A673 (cell line): ENCODE measurements at regions not wholly inside any gene's neighbourhood (a gene's known extent, or its start where the extent isn't known, plus 50 kb on each side); places are given as distances from the start of the nearest gene placed in this dataset.

Source experiments
- BruUV-seq: library from RNA; stranded (reverse); fragments of 400-500 nt; replicated peaks from 2 replicates; lab custom pipeline; 2021; lab: Mats Ljungman, UMichigan
- CTCF ChIA-PET: fragments of 300-600 bp; sonication (Branson Sonifier 250); formaldehyde crosslinking; loops from one replicate; lab custom pipeline; 2022; ENCODE audit warnings: antibody characterized with exemption; lab: Charles Lee
- POLR2A ChIA-PET: fragments of 300-600 bp; sonication (Branson Sonifier 250); formaldehyde crosslinking; loops from one replicate; lab custom pipeline; 2022; ENCODE audit warnings: antibody characterized with exemption; ENCODE audit not compliant: low non-redundant PET; lab: Charles Lee
- DNase-seq: peaks from one replicate; pipeline ENCODE4 v3.0.0-alpha.2; 2015; ENCODE audit warnings: low spot score
- H3K27ac ChIP-seq: fragments of 200-600 bp; sonication (generic); 2 replicates; pipeline ENCODE4 v1.5.1; 2016; ENCODE audit warnings: mixed run types, low read depth, mild to moderate bottlenecking, mixed read lengths, antibody characterized with exemption, low read length; ENCODE audit not compliant: poor library complexity, severe bottlenecking
- H3K27me3 ChIP-seq: fragments of 200-600 bp; sonication (generic); replicated peaks from 2 replicates; pipeline ENCODE4 v1.6.1; 2017; ENCODE audit warnings: mixed run types, low read depth, mild to moderate bottlenecking, mixed read lengths, antibody characterized with exemption, low read length; ENCODE audit not compliant: insufficient read depth, poor library complexity
- H3K36me3 ChIP-seq: fragments of 200-600 bp; sonication (generic); 2 replicates; pipeline ENCODE4 v1.6.1; 2016; ENCODE audit warnings: mixed run types, mild to moderate bottlenecking, mixed read lengths, antibody characterized with exemption, low read length; ENCODE audit not compliant: insufficient read depth, poor library complexity, severe bottlenecking
- H3K4me1 ChIP-seq: fragments of 200-600 bp; sonication (generic); 2 replicates; pipeline ENCODE4 v1.6.1; 2017; ENCODE audit warnings: mixed run types, mild to moderate bottlenecking, mixed read lengths, antibody characterized with exemption, low read length; ENCODE audit not compliant: insufficient read depth, poor library complexity, severe bottlenecking
- H3K4me3 ChIP-seq: fragments of 200-600 bp; sonication (generic); 2 replicates; pipeline ENCODE4 v1.5.1; 2016; ENCODE audit warnings: low read depth, mixed run types, mild to moderate bottlenecking, mixed read lengths, low read length; ENCODE audit not compliant: poor library complexity, severe bottlenecking
- H3K9me3 ChIP-seq: fragments of 200-600 bp; sonication (generic); 2 replicates; pipeline ENCODE4 v1.6.1; 2016; ENCODE audit warnings: mixed run types, low read depth, mild to moderate bottlenecking, mixed read lengths, antibody characterized with exemption, low read length; ENCODE audit not compliant: poor library complexity, severe bottlenecking
- EZH2 ChIP-seq: fragments of 200-600 bp; sonication (generic); IDR thresholded peaks from 2 replicates; pipeline ENCODE4 v1.6.1; 2017; ENCODE audit warnings: borderline replicate concordance, low read depth, mild to moderate bottlenecking, mixed read lengths, antibody characterized with exemption, low read length; ENCODE audit not compliant: poor library complexity, severe bottlenecking
- intact Hi-C: fragments of 100-400 bp; cut with micrococcal nuclease; formaldehyde crosslinking; loops from one replicate; pipeline ENCODE4 v1.10.0; 2022; ENCODE audit not compliant: unreplicated experiment
- TF ChIP-seq, protein P1 (sequence below): fragments of 300-800, 200-600 bp; sonication (generic); conservative IDR thresholded peaks from 2 replicates; pipeline ENCODE4 v1.5.1; 2017; ENCODE audit warnings: low read depth, mild to moderate bottlenecking, antibody characterized with exemption, low read length, moderate library complexity, mixed read lengths

DNA sequence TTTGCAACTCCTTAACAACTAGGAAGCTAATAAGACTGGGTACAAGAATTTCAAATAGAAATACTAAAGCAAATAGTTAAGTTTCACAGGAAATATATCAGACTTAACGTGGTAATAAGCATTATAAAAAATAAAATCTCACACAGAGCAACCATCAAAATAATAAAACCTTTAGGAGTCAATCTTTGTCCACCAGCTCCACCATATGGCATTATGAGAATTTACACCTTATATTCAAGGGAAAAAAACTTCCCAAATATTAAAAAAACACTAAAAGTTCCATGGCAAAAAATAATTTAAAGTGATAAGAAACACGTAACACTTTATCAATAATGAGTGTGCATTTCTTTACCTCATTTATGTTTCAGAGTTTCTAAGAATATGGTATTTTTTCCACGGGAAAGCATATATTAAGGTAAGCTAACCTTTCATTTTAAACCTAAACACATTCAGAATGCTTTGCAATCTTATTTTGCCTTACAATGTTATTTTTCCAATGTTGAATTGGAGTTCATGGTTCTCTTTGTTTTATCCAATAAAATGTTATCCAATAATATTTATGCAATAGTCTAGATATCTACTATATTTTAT, 423.2 kb upstream of the SGCG start:
- Histone ChIP-seq H3K9me3 (no peaks in the 10 kb centered on the region), H3K4me1 (no peaks in the 10 kb centered on the region), H3K27ac (no peak overlapping the region), H3K36me3 (no peaks in the 10 kb centered on the region), H3K27me3 (no peaks in the 10 kb centered on the region), H3K4me3 (no peak overlapping the region)
- DNase-seq = no peak
- ChIA-PET POLR2A (no interaction called here), CTCF (interaction anchor here (0.5 kb wide), 1 partner anchor 26 kb away, joined by 7 read pairs; no protein-coding TSS in a partner anchor)
- intact Hi-C loops = loop anchor here (2.0 kb wide), 1 partner anchor 1119 kb away; no protein-coding TSS in a partner anchor
- BruUV-seq = no TSS peak
- TF ChIP-seq EZH2 = no peak
- TF ChIP-seq, protein P1, sequence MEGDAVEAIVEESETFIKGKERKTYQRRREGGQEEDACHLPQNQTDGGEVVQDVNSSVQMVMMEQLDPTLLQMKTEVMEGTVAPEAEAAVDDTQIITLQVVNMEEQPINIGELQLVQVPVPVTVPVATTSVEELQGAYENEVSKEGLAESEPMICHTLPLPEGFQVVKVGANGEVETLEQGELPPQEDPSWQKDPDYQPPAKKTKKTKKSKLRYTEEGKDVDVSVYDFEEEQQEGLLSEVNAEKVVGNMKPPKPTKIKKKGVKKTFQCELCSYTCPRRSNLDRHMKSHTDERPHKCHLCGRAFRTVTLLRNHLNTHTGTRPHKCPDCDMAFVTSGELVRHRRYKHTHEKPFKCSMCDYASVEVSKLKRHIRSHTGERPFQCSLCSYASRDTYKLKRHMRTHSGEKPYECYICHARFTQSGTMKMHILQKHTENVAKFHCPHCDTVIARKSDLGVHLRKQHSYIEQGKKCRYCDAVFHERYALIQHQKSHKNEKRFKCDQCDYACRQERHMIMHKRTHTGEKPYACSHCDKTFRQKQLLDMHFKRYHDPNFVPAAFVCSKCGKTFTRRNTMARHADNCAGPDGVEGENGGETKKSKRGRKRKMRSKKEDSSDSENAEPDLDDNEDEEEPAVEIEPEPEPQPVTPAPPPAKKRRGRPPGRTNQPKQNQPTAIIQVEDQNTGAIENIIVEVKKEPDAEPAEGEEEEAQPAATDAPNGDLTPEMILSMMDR = peak; percentile 59

DNA sequence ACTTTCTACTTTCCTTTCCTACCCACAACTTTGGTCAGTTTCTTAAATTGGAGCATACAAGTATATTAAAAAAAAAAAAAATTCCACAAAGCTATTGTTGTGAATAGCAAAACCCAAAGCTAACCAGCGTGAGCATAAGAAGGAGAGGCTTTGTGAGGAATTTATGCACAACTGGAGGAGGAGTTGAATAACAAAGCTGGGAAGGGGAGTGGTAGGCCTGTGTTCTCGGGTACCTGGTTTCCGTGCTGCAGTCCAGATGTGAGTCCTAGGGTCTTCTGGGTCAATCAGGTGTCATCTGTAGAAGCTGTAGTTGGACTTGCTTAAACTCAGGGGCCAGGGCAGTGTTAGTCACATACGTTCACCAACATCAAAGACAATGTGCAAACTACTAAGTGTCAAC, 422.5 kb upstream of the SGCG start:
- Histone ChIP-seq H3K9me3 (no peaks in the 10 kb centered on the region), H3K27me3 (no peaks in the 10 kb centered on the region), H3K36me3 (no peaks in the 10 kb centered on the region), H3K4me3 (no peak overlapping the region), H3K4me1 (no peaks in the 10 kb centered on the region), H3K27ac (no peak overlapping the region)
- BruUV-seq = no TSS peak
- no peak for TF ChIP-seq EZH2
- TF ChIP-seq, protein P1 = no peak
- CTCF ChIA-PET = no interaction called here
- DNase-seq = no peak
- POLR2A ChIA-PET = no interaction called here
- intact Hi-C loops = no loop called here

DNA sequence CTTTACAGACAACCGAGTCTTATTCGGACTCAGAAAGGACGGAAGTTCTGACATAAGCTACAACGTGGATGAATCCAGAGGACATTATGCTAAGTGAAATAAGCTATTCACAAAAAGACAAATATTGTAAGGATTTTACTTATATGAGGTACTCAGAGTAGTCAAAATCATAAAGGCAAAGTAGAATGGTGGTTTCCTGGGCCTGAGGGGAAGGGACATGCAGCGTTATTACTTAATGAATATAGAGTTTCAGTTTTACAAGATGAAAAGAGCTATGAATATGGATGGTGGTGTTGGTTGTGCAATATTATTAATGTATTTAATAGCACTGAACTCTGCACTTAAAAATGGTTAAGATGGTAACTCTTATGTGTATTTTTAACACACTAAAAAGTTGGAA, 419.1 kb upstream of the SGCG start:
- H3K36me3 ChIP-seq = no peaks in the 10 kb centered on the region
- H3K27me3 ChIP-seq = no peaks in the 10 kb centered on the region
- CTCF ChIA-PET = no interaction called here
- BruUV-seq = no TSS peak
- no peak overlapping the region for H3K4me3 ChIP-seq
- intact Hi-C loops = no loop called here
- H3K9me3 ChIP-seq = no peaks in the 10 kb centered on the region
- DNase-seq = no peak
- POLR2A ChIA-PET = no interaction called here
- no peak overlapping the region for H3K27ac ChIP-seq
- no peak for TF ChIP-seq EZH2
- TF ChIP-seq, protein P1 = no peak
- H3K4me1 ChIP-seq = peaks cover 4% of the 10 kb centered on the region
